ENCODE measurements at regions not wholly inside any gene's neighbourhood (a gene's known extent, or its start where the extent isn't known, plus 50 kb on each side); places are given as distances from the start of the nearest gene placed in this dataset.

DNA sequence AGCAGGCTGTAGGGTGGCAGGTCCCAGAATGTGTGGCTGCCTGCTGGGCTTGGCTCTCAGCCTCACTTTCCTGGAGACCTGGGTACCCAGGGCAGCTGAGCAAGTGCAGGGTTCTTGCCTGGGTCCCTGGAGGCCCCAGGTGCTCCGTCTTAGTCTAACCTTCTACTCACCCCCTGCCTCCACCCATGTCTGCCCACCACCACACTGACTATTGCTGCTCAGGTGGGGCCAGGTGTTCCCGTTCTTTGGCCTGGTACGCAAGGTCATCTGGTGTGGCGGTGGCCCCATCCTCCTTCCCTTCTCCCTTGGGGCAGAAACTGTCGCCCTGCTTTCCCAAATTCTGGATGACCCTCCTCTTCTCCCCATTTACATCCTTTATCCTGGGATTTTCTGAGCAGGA lies 319.9 kb downstream of the TMEM121 start:
- H3K4me1 ChIP-seq, result no peaks in the 10 kb centered on the region
- no peaks in the 10 kb centered on the region for H3K36me3 ChIP-seq (ENCODE audit: low read depth, missing control alignments)
- no peaks in the 10 kb centered on the region for H3K27me3 ChIP-seq
- TF ChIP-seq POLR2A (IDR thresholded peaks at IDR 0.05), result no peak
- TF ChIP-seq, protein P1, sequence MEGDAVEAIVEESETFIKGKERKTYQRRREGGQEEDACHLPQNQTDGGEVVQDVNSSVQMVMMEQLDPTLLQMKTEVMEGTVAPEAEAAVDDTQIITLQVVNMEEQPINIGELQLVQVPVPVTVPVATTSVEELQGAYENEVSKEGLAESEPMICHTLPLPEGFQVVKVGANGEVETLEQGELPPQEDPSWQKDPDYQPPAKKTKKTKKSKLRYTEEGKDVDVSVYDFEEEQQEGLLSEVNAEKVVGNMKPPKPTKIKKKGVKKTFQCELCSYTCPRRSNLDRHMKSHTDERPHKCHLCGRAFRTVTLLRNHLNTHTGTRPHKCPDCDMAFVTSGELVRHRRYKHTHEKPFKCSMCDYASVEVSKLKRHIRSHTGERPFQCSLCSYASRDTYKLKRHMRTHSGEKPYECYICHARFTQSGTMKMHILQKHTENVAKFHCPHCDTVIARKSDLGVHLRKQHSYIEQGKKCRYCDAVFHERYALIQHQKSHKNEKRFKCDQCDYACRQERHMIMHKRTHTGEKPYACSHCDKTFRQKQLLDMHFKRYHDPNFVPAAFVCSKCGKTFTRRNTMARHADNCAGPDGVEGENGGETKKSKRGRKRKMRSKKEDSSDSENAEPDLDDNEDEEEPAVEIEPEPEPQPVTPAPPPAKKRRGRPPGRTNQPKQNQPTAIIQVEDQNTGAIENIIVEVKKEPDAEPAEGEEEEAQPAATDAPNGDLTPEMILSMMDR (IDR thresholded peaks at IDR 0.05), result no peak
- H3K27ac ChIP-seq, result no peak overlapping the region
- no peak overlapping the region for H3K4me3 ChIP-seq
- no peaks in the 10 kb centered on the region for H3K9me3 ChIP-seq
- no peak for DNase-seq
- intact Hi-C loops (cut with DNase I; ENCODE audit: low total_unique reads), result no loop called here
- 74 to 83% methylated on average over 5 of the region's 5 CpGs for WGBS, 2 donors

DNA sequence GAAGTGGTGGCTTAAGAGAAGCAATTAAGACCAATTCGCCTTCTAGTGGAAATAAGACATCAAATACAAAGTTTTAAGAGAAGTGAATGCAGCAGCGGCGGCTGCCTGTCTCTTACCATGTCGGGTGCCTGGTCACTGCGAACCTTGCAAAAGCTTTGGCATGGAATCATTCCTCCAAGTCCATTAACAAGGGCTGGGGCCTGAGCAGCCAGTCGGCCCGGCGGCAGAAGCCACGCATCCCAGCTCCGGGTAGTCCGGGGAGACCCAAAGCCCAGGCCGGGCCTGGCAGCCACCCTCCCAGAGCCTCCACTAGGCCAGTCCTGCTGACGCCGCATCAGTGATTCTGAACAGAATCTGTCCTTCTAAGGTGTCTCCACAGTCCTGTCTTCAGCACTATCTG lies 321.0 kb downstream of the TMEM121 start:
- Histone ChIP-seq H3K27ac (no peak overlapping the region), H3K4me3 (no peak overlapping the region), H3K27me3 (no peaks in the 10 kb centered on the region), H3K9me3 (no peaks in the 10 kb centered on the region), H3K4me1 (no peaks in the 10 kb centered on the region), H3K36me3 (ENCODE audit: low read depth, missing control alignments) (no peaks in the 10 kb centered on the region)
- TF ChIP-seq, protein P1 (IDR thresholded peaks at IDR 0.05), result no peak
- TF ChIP-seq POLR2A (IDR thresholded peaks at IDR 0.05), result no peak
- intact Hi-C loops (cut with DNase I; ENCODE audit: low total_unique reads), result no loop called here
- DNase-seq, result no peak
- WGBS, 2 donors, result 80 to 92% methylated on average over 14 of the region's 14 CpGs

DNA sequence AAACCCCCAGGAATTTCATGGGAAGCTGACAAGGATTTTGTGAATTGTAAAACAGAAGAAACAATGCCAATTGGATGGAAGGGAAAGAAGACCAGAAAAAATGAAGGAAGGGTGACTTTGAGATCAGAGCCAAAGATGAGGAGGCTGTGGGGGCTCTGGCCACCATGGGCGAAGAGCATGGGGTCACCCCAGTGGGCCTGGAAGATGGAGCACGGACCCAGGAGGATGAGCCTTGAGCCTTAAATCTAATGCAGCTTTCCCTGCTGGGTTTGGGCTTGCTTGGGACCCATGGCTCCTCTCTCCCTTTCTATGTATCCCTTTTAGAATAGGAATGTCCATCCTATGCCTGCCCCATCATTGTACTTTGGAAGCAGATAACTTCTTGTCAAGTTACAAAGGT lies 322.2 kb downstream of the TMEM121 start:
- no peaks in the 10 kb centered on the region for H3K9me3 ChIP-seq
- no peaks in the 10 kb centered on the region for H3K36me3 ChIP-seq (ENCODE audit: low read depth, missing control alignments)
- H3K4me3 ChIP-seq, result no peak overlapping the region
- H3K4me1 ChIP-seq, result no peaks in the 10 kb centered on the region
- no peaks in the 10 kb centered on the region for H3K27me3 ChIP-seq
- DNase-seq, result no peak
- intact Hi-C loops (cut with DNase I; ENCODE audit: low total_unique reads), result no loop called here
- TF ChIP-seq, protein P1 (IDR thresholded peaks at IDR 0.05), result no peak
- TF ChIP-seq POLR2A (IDR thresholded peaks at IDR 0.05), result no peak
- 65 to 67% methylated on average over 2 of the region's 2 CpGs for WGBS, 2 donors
- no peak overlapping the region for H3K27ac ChIP-seq

DNA sequence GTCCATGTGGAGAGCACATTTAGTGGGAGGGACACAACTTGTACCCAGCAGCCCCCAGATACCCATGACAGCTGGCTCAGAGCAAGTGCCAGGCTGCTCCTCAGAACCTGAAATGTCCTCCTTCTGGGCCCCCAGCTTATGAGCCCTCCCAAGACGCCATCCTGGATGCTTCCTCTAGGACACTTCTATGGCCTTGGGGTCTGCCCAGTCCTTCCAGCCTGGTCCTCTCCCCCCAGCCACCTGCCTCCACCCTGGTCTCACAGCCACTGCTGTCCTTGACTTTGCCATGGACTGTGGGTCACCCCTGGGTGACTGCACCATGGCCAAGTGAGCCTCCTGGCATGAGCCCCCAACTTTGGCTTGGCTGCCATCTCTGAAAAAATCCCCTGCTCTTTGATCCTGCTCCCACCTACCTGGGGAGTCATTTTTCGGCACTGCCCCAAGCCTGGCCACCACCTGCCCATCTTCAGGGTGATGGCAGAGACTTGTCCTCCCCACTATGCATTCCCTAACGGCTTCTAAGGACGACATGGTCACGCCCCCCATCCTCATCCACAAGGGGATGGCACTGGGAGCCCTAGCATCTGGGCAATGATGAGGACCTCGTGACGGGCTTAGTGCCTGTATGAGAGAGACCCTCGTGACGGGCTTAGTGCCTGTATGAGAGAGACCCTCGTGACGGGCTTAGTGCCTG lies 323.7 kb downstream of the TMEM121 start:
- TF ChIP-seq, protein P1 (IDR thresholded peaks at IDR 0.05), result no peak
- no peak for TF ChIP-seq POLR2A (IDR thresholded peaks at IDR 0.05)
- no peak overlapping the region for H3K4me3 ChIP-seq
- no peak overlapping the region for H3K27ac ChIP-seq
- intact Hi-C loops (cut with DNase I; ENCODE audit: low total_unique reads), result no loop called here
- H3K36me3 ChIP-seq (ENCODE audit: low read depth, missing control alignments), result no peaks in the 10 kb centered on the region
- no peak for DNase-seq
- WGBS, 2 donors, result 72 to 77% methylated on average over 5 to 7 of the region's 11 CpGs
- no peaks in the 10 kb centered on the region for H3K9me3 ChIP-seq
- H3K27me3 ChIP-seq, result no peaks in the 10 kb centered on the region
- H3K4me1 ChIP-seq, result no peaks in the 10 kb centered on the region

Measured in testis (tissue), 2 donors.